Ramos (cell line): ENCODE measurements at regions not wholly inside any gene's neighbourhood (a gene's known extent, or its start where the extent isn't known, plus 50 kb on each side); places are given as distances from the start of the nearest gene placed in this dataset.
"Not testable (repeated sequence)": the region's sequence is repeated elsewhere in the genome, so short reads cannot be mapped to it uniquely, and the experiment has no call there.

Experiments
- in situ Hi-C: fragments of 300-500 bp; cut with MboI; formaldehyde crosslinking; loops from one replicate; pipeline ENCODE4 v1.14.3; 2022; ENCODE audit warnings: low sequenced_read_pairs; ENCODE audit not compliant: unreplicated experiment

DNA sequence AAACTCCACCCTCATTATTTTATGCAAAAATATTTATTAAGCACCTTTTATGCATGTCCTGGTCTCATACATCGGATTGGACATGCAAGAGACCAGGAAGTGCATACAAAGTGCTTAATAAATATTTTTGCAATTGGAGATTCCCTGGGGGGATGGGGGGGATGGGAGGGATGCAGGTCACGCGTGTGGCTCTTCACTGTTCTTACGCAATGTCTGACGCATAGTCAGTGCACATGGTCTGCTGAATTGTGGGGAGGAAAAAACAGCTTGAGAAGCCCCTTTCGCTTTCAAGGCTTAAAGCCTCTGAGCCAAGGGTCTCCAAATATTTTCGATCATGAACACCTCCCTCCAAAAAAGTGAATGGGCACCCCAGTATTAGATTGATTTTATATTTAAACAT, 96.7 kb upstream of the XYLT1 start:
- in situ Hi-C loops = no loop called here

DNA sequence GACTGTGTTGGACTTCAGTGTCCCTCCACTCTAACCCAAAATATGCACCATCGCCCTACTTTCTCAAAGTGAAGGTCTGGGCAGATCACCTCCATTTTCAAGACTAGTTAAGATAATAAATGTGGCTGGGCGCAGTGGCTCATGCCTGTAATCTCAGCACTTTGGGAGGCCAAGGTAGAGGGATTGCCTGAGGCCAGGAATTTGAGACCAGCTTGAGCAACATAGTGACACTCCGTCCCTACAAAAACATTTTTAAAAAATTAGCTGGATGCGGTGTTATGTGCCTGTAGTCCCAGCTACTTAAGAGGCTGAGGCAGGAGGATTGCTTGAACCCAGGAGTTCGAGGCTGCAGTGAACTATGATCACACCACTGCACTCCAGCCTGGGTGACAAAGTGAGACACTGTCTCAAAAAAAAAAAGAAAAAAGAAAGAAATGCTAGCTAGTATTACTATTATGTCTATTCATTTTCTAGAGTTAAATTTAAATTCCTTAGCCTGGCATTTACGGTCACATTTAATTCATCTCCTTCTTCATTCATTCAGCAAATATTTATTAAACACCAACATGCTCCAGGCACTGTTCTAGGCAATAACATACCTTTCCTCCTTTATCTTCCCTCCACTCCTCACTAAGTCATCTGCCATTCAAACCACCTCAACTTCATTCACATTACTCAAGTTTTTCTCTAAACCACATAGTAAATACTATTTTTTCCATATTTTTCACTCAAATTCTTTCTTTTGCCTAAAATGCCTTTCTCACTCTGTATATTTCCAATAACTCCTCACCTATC, 96.1 kb upstream of the XYLT1 start:
- in situ Hi-C loops = no loop called here

DNA sequence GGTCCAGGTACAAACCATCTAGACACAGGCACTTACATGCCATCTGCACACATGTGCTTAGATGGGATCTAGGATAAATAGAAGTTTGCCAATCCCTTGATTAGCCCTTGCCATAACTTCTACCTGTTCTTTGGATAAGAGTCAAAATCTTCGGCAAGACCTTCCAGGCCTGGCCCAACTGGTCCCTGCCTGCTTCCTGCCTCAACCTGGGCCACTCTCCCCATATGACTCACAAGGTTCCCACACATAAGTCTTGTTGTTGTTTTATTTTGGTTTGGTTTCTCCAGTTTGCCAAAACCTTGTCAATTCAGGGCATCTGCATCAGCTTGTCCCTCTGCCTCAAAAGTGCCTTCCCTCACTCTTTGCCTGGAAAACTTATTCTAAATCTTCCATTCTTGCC, 95.3 kb upstream of the XYLT1 start:
- in situ Hi-C loops = no loop called here

DNA sequence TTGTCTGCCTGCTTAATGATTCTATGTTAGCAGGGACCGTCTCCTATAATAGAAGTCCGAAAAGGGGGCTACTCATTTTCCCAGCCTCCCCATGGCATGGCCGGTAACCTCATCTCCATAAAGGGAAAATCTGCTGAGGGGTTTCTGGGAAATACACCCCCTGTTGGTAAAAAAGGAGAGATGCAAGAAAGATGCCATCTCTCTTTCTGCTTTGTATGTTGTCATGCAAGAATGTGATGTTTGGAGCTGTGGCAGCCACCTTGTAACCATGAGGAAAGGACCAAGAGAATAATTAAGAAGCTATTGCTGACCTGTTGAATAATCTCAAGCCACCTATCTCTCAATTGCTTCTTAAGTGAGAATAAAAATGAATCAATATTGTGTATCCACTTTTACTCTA, 94.8 kb upstream of the XYLT1 start:
- in situ Hi-C loops = no loop called here

DNA sequence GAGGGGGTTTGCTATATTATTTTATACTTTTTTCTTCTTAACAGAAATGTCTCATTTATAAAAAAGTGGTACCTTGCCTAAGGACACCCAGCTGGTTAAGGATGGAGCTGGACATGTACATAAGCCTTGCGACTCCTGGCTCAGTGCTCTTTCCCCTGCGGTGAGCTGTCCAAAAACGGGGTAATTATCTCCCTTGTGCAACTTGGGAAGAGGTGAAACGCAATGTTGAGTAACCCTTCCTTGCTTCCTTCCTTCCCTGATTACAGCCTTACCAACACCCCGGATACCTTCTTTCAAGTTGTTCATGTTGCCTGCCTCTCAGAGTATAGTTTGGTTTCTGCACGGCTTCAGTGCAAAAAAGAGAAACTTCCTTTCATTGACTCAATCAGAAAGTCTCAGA, 94.1 kb upstream of the XYLT1 start:
- in situ Hi-C loops = no loop called here

DNA sequence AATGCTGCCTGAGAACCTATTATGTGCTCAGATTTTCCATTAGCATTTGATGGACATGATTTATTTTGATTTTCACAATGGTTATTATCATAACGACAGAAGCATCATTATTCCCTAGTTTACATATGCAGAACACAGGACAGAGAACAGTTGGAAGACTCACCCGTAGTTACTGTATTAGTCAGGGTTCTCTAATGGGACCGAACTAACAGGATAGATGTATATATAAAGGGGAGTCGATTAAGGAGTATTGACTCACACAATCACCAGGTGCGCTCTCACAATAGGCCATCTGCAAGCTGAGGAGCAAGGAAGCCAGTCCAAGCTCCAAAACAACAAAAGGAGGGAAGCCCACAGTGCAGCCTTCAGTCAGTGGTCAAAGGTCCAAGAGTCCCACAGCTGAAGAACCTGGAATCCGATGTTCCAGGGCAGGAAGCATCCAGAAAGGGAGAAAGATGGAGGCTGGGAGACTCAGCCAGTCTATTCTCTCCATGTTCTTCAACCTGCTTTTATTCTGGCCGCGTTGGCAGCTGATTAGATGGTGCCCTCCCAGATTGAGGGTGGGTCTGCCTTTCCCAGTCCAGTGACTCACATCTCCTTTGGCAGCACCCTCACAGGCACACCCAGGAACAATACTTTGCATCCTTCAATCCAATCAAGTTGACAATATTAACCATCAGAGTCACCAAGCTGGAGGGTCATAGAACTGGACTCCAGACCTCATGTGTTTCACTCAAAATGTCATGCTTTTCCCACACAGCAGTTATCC, 92.7 kb upstream of the XYLT1 start:
- in situ Hi-C loops = no loop called here

DNA sequence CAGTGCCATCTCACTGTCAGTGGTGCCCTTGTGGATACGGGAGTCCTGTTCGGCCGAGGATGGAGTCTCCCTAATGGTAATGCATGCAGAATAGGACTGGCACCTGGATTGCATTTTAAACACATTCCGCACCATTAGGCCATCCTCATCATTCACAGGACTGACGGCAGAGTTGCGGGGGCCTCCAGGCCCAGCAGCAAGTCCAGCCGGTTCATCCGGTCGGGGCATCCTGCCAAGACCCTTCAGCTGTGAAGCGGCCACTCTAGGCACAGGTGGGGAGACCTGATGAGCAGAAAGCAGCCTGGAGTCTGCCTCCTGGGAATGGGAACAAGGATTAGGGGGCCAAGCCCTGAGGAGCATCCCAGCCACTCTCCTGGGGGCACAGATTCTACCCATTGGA, 90.3 kb upstream of the XYLT1 start:
- in situ Hi-C loops = no loop called here

DNA sequence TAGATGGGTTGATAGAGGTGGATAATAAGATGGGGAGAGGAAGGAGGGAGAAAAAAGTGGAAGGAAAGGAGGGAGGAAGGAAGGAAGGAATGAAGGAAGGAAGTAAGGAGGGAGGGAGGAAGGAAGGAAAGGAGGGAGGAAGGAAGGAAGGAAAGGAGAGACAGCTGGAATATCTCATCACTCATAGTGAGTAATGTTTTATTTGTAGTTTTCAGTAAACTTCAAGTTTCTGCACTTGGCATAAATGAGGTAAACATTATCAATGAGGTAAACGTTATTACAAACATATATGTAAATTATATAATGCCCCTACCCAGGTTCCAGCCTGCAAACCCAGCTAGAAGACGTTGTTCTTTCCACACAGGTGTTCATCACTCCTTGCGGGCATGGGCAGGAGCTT, 89.8 kb upstream of the XYLT1 start:
- in situ Hi-C loops = no loop called here

DNA sequence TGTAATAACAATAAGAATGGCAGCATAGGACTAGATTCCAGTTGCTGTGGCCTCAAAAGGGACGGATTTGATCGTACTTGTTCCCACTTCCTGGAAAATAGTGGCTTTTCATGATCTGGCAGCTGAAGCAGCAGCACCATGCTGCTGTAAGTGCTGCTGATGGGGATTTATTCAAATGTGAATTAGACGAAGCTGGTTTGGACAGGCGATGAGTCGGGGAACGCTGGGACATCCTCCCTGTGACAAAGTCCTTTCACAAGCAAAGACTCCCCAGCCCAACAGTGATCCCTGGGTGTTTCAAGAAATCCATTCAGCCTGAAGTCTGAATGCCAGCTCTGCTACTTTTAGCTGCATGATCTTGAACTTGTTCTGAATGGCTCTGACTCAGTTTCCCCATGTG, 88.6 kb upstream of the XYLT1 start:
- in situ Hi-C loops = no loop called here

DNA sequence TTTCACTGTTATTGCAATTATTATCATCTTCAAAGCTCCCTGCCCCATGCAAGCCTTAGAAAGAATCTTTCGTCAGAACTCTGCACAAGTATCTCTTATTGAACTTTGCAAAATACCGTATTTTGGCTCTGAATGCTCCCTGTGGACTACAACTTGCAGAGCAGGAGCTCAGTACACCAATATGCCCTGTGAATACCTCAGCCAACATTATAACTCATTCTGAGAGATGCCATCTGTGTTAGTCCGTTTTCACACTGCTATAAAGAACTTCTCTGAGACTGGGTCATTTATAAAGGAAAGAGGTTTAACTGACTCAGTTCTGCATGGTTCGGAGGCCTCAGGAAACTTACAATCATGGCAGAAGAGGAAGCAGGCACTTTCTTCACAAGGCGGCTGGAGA, 87.2 kb upstream of the XYLT1 start:
- in situ Hi-C loops = no loop called here

DNA sequence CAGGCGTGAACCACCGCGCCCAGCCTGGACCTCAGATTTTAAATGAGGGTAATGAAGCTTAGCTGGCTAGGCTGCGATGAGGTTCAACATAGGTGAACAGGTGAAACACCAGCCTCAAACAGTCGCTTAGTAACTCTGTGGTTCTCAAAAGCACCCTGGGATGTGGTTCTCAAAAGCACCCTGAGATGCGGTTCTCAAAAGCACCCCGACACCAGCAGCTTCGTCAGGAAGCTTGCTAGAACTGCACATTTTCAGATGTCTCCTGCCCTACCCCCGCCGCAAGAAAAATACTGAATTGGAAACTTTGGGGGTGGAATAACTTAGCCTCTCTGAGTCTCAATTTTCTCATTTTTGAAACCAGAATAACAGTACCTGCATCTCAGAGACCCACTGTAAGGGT, 86.7 kb upstream of the XYLT1 start:
- in situ Hi-C loops = no loop called here

DNA sequence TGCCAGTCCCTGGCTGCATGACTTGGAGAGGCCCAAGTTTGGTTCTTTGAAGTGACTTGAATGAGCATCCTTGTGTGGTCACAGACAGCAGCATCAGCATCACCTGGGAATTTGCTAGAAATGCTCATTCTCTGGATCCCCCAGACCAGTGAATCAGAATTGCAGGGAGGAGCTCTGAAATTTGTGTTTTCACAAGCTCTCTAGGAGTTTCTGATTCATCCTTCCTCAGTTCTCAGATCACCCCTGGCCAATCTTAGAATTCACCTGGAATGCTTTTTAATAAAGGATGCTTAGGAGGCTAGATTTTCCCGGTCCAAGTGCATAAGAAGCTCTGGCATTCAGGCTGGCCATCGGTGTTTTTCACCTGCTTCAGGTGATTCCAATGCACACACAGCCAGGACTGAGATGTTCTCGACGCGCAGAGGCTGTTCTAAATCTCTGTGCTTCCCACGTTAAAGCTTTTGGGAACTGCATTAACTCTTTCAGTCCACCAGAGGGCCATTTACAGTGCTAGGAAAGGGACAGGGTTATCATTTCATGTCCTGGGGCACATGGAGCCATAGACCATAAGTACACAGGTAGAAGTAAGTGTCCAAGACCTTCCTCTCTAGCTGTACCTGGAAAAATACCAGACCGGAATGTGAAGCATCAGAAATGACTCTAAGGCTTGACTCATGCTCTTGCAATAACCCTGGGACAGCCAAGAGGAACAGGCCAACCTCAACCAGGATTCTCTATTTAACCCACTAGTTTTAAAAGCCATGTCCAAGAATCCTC, 85.7 kb upstream of the XYLT1 start:
- in situ Hi-C loops = no loop called here

DNA sequence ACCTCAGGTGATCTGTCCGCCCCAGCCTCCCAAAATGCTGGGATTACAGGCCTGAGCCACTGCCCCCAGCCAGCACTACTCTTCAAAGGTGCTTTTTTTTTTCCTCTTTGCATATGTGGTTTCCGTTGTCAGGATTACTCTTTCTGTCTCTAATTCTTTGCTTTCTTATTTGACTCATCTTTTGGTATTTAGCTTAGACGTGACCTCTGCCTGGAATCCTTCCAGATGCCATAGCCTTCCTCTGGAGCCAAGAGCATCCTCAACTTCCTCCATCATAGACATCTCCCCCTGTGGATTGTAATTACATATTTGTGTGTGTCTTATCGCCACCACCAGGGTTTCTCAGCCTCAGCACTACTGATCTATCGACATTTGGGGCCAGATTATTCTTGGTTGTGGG, 84.4 kb upstream of the XYLT1 start:
- in situ Hi-C loops = no loop called here

DNA sequence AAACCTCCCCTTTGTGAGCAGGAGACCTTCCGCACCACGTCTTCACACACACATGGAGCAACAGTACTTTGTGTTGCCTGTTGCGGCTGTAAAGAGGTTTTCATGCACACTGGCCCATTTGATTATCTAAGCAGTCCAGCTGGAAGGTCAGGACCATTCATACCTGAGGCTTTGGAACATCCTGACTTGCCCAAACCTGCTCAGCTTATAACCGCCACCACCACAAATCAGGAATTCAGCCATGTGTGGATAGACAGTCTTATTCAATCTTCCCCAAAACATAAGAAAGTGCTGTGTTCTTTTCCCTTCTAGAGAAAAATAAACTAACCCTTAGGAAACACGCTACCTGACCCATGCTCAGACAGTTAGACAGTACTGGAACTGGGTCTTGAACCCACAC, 81.6 kb upstream of the XYLT1 start:
- in situ Hi-C loops = no loop called here

DNA sequence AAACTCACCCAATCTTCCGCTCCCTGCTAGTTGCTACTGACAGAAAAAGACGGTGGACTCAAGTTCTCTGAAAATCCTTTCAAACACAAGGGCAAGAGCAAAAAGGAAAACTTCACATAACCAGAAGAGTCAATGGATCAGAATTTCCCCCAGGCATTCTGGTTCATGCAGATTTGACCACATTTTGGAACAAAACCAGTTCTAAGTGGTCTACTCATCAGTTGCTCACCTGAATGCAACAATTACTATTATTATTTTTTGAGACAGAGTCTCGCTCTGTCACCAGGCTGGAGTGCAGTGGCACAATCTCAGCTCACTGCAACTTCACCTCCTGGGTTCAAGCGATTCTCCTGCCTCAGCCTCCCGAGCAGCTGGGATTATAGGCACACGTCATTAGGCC, 80.9 kb upstream of the XYLT1 start:
- in situ Hi-C loops = not testable (repeated sequence)

DNA sequence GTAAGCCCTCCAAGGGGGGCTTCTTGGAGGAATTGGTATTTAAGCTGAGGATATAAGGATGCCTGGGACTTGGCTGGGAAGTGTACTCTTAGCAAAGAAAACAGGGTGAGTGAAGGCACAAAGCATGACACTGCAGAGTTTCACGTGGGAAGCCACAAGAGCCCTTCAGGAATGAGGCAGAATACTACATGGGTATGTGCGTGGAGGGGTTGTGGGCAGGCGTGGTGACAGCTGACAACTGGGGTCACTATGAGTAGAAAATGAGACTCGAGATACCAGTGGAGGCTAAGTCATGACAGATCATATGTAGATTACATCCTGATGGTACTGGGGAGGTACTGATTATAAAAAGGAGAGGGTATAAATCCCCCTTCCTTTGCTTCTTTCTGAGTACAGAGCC, 78.1 kb upstream of the XYLT1 start:
- in situ Hi-C loops = no loop called here

DNA sequence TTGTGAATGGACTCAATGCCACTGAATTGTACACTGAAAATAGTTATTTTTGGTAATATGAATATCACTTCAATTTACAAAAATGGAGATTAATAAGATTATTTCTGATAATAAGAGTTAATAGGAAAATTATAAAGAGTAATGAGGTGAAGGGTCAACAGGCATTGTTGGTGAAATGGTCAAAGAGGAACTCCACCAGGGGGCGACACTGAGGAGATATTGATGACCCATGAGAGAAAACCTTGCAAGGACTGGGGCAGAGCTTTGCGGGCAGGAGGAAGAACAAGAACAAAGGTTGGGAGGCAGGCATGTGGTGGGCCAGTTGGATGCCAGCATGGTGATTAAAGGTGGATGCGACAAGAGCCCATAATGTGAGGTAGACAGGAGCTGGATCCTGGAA, 74.0 kb upstream of the XYLT1 start:
- in situ Hi-C loops = no loop called here

DNA sequence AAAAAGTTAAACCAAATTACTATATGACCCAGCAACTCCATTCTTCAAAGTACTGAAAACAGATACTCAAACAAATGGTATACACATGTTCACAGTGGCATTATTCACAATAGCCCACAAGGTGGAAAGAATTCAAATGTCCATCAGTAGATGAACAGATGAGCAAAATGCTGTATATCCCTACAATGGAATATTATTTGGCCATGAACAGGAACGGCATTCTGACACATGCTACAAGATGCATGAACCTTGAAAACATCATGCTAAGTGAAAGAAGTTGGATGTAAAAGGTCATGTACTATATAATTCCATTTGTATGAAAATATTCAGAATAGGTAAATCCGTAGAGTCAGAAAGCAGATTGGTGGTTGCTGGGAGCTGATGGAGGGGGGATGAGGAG, 73.5 kb upstream of the XYLT1 start:
- in situ Hi-C loops = no loop called here

DNA sequence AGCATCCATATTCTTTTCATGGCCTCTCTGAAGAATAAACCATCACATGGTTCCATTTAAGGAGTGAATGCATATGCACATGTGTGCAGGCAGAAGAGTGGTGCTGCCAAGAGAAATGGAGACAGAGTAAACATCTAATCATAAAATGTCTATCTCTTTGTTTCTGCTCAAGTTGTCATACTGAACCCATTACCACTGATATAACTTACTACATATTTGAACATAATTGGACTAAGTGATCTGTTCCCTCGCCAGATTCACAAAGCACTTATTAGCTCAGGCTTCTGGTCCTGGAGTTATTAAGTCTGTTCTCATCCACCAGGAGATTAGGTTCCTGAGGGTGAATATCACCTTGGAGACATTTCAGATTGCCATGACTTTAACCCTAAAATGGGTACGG, 72.3 kb upstream of the XYLT1 start:
- in situ Hi-C loops = no loop called here

DNA sequence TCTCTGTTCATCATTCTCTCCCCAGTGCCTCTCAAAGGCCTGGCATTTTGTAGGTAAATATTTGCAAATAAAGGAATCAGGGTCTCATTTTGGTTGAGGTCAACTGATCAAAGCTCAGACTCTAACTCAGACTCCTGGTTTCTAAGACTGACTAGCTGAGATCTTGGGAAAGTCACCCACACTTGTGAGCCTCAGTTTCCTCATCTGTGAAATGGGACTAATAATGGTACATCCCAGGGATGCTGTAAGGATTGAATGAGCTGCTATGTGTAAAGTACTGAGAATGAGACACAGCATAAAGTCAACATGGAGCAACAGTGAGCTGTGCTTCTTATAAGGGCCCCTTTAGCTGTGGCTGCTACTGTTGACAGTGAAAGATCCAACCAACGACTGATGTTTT, 70.6 kb upstream of the XYLT1 start:
- in situ Hi-C loops = no loop called here

DNA sequence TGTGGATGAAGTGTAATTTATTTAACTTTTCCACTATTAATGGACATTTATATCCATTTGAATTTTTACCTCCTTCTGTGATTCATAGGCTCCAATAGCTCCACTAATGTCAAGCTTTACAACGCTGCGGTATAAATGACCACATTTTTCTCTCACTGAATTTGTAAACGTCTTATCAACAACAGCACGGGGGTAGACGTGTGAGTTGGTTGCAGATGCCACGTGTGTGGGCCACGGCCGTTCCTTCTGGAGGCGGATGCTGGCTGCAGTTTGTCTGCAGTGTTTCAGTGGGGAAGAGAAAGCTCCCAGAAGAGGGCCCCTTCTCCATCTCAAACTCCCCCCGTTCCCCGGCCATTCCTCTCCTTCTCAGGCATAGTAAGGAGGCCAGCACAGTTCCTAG, 68.2 kb upstream of the XYLT1 start:
- in situ Hi-C loops = no loop called here
